GM12875 (cell line): ENCODE measurements at regions not wholly inside any gene's neighbourhood (a gene's known extent, or its start where the extent isn't known, plus 50 kb on each side); places are given as distances from the start of the nearest gene placed in this dataset.

Experiments
- H3K4me3 ChIP-seq: one replicate; pipeline ENCODE4 v1.5.1; 2011; ENCODE audit warnings: low read depth, low read length, control low read depth
- TF ChIP-seq, protein P1 (sequence below): IDR thresholded peaks from 2 replicates; pipeline ENCODE4 v1.5.1; 2011; ENCODE audit warnings: low read depth, mild to moderate bottlenecking, control low read depth, inconsistent platforms, low read length, moderate library complexity, borderline replicate concordance; ENCODE audit not compliant: insufficient read depth

DNA sequence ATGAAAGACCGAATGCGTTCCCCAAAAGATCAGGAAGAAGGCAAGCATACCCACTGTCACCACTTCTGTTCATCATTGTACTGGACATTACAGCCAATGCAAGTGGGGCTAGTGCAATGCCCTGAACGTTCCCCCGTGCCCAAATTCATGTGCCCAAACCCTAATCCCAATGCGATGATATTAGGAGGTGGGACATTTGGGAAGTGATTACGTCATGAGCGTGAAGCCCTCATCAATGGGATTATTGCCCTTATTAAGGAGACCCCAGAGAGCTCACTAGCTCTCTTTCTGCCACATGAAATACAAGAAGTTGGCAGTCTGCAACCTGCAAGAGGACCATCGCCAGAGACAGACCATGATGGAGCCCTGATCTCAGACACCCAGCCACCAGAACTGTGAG lies 511.4 kb upstream of the TPK1 start:
- TF ChIP-seq, protein P1, sequence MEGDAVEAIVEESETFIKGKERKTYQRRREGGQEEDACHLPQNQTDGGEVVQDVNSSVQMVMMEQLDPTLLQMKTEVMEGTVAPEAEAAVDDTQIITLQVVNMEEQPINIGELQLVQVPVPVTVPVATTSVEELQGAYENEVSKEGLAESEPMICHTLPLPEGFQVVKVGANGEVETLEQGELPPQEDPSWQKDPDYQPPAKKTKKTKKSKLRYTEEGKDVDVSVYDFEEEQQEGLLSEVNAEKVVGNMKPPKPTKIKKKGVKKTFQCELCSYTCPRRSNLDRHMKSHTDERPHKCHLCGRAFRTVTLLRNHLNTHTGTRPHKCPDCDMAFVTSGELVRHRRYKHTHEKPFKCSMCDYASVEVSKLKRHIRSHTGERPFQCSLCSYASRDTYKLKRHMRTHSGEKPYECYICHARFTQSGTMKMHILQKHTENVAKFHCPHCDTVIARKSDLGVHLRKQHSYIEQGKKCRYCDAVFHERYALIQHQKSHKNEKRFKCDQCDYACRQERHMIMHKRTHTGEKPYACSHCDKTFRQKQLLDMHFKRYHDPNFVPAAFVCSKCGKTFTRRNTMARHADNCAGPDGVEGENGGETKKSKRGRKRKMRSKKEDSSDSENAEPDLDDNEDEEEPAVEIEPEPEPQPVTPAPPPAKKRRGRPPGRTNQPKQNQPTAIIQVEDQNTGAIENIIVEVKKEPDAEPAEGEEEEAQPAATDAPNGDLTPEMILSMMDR, result no peak
- no peak overlapping the region for H3K4me3 ChIP-seq

DNA sequence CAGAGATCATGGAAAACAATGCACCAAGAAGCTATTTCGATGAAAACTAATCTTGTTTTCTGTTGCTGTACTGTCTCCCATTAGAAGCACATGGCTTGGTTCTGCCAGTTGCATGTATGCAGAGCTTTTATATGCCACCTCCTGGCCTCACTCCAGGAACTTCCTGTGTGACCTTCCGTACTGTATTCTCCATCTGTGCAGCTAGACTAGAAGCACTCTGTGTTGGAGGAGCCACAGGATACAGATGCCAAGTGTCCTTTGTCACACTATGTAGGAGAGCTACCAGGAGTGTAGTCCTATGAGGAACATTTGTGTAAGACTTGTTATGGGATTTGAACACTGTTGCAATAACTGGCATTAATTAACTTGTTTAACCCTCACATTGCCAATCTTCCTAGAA lies 503.5 kb upstream of the TPK1 start:
- TF ChIP-seq, protein P1, result no peak
- no peak overlapping the region for H3K4me3 ChIP-seq

DNA sequence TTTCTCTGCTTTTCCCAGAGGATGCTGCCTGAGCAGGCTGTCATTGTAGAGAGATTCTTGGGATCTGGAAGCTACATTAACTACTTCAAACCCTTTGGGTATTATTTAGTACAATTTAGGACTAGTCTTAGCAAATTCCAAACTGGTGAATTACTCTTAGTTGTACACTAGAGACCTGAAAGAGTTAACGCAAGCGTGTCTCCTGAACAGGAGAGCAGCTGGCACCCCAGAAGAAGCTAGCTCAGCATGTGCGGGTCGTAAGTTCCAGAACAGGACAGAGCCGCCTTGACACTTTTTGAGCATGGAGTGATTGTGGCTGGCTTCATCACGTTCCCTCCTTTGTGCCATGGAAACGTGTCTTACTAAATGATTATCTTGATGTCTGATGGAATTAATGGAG lies 495.7 kb upstream of the TPK1 start:
- TF ChIP-seq, protein P1, result no peak
- no peak overlapping the region for H3K4me3 ChIP-seq

DNA sequence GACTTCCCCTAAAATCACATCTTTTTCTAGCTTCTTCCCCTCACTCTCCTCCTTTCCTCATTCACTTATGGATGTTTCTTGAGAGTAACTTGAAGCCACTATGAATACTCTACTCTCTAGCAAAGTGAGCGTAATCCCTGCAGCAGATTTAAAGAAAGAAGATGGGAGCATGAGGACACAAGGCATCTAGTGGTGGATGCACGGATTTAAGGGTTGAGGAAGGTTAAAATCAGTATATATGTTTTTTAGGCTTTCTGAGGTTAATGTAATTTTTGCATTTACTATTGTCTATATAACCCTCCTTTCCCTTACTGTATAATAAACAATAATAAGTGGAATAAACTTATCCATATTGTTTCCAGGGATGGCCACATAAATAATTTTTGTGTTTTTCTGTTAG lies 495.2 kb upstream of the TPK1 start:
- no peak overlapping the region for H3K4me3 ChIP-seq
- TF ChIP-seq, protein P1, result no peak

DNA sequence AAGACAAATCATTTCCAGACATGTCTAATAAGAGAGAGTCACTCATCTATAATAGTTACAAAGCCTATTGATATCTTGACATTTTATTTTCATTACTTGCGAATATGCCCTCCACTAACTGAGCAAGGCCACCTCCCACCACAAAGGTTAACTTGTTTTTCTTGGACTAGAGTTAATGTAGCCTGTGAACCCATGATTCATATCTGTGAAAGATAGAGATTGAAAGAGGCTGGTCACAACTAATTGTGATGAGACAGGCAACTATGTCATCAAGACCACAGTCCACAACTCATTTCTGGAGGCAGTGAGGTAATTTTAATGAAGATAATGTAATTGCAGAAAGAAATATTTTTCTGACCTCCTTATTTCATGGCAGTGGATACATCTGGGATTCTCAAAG lies 491.8 kb upstream of the TPK1 start:
- TF ChIP-seq, protein P1, result no peak
- no peak overlapping the region for H3K4me3 ChIP-seq

DNA sequence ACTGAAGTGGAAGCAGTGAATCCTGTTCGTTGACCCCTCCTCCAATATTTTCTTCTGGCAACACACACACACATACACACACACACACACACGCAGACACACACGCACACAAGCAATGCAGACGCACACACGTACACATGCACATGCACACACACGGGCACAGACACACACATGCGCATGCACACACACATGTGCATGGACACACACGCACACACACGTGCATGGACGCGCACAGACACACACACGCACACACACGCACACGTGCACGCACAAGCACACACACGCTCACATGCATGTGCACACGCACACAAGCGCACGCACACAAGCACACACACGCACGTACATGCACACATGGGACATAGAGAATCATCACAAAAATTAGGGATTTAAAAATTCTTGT lies 488.2 kb upstream of the TPK1 start:
- no peak overlapping the region for H3K4me3 ChIP-seq
- TF ChIP-seq, protein P1, result no peak

DNA sequence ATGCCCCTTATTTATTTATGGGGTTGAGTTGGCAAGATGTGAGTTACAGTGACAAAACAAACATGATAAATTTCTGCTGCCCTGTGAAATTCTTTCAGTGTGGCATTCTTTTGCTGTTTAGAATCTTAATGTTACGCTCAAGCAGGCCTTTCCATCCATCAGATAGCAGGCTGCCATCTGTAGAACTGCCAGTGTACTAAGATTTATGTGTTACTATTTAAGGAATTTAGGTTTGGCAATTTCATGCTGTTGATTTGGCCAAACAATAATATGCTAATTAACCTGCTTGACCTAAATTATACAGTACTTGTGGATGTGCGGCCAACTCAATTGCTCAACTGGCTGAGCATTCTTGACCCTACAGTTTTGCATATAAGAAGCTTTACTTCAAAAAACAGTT lies 477.7 kb upstream of the TPK1 start:
- H3K4me3 ChIP-seq, result no peak overlapping the region
- TF ChIP-seq, protein P1, result no peak
